Ishikawa (cell line): ENCODE measurements at regions not wholly inside any gene's neighbourhood (a gene's known extent, or its start where the extent isn't known, plus 50 kb on each side); places are given as distances from the start of the nearest gene placed in this dataset.

Experiments used
- CEBPB ChIP-seq: IDR thresholded peaks from 2 replicates; pipeline ENCODE4 v1.6.1; 2012
- CREB1 ChIP-seq: IDR thresholded peaks from 2 replicates; pipeline ENCODE4 v1.6.1; 2012; ENCODE audit warnings: low read depth
- EGR1 ChIP-seq: IDR thresholded peaks from 2 replicates; pipeline ENCODE4 v1.6.1; 2012
- EP300 ChIP-seq: IDR thresholded peaks from 2 replicates; pipeline ENCODE4 v1.6.1; 2012; ENCODE audit warnings: borderline replicate concordance
- FOXM1 ChIP-seq: IDR thresholded peaks from 2 replicates; pipeline ENCODE4 v1.6.1; 2012; ENCODE audit warnings: low read depth, borderline replicate concordance
- MAX ChIP-seq: IDR thresholded peaks from 2 replicates; pipeline ENCODE4 v1.6.1; 2012
- NFIC ChIP-seq: IDR thresholded peaks from 2 replicates; pipeline ENCODE4 v1.6.1; 2012
- RAD21 ChIP-seq: IDR thresholded peaks from 2 replicates; pipeline ENCODE4 v1.6.1; 2012; ENCODE audit warnings: low read depth
- REST ChIP-seq: IDR thresholded peaks from 2 replicates; pipeline ENCODE4 v1.6.1; 2012; ENCODE audit warnings: low read depth, mild to moderate bottlenecking
- TAF1 ChIP-seq: IDR thresholded peaks from 2 replicates; pipeline ENCODE4 v1.6.1; 2012; ENCODE audit warnings: low read depth, mild to moderate bottlenecking
- TCF12 ChIP-seq: IDR thresholded peaks from 2 replicates; pipeline ENCODE4 v1.6.1; 2012; ENCODE audit warnings: low read depth
- TEAD4 ChIP-seq: IDR thresholded peaks from 2 replicates; pipeline ENCODE4 v1.6.1; 2012
- USF1 ChIP-seq: IDR thresholded peaks from 2 replicates; pipeline ENCODE4 v1.6.1; 2012
- YY1 ChIP-seq: IDR thresholded peaks from 2 replicates; pipeline ENCODE4 v1.6.1; 2012; ENCODE audit warnings: low read depth
- ZBTB7A ChIP-seq: IDR thresholded peaks from 2 replicates; pipeline ENCODE4 v1.6.1; 2012; ENCODE audit warnings: low read depth

- no peak for TF ChIP-seq EGR1
- no peak for TF ChIP-seq CREB1
- TF ChIP-seq TAF1: no peak
- TF ChIP-seq YY1: no peak
- no peak for TF ChIP-seq REST
- TF ChIP-seq USF1: no peak
- TF ChIP-seq ZBTB7A: no peak
- no peak for TF ChIP-seq RAD21
- TF ChIP-seq FOXM1: no peak
- no peak for TF ChIP-seq CEBPB
- no peak for TF ChIP-seq MAX
Observed at GRCh38 chr18:41561961-41562360, 393.1 kb upstream of the PIK3C3 start.

GRCh38 chr18:41558715-41559114 lies 396.3 kb upstream of the PIK3C3 start:
- TF ChIP-seq MAX (no peak), YY1 (no peak), TEAD4 (no peak), CEBPB (no peak), EGR1 (no peak), REST (no peak), USF1 (no peak), TAF1 (no peak), ZBTB7A (no peak), FOXM1 (no peak), RAD21 (no peak), EP300 (no peak), TCF12 (no peak), CREB1 (no peak), NFIC (no peak)

- no peak for TF ChIP-seq RAD21
- no peak for TF ChIP-seq EGR1
- no peak for TF ChIP-seq CREB1
- TF ChIP-seq ZBTB7A: no peak
Observed at GRCh38 chr18:41553716-41554115, 401.3 kb upstream of the PIK3C3 start.

- TF ChIP-seq FOXM1 (no peak), EP300 (no peak), RAD21 (no peak)
Observed at GRCh38 chr18:41548521-41549260, 406.3 kb upstream of the PIK3C3 start.

GRCh38 chr18:41545091-41545888 lies 409.7 kb upstream of the PIK3C3 start:
- TF ChIP-seq YY1 (no peak), REST (no peak), USF1 (no peak), ZBTB7A (no peak), EGR1 (no peak), TEAD4 (no peak), CREB1 (no peak), NFIC (no peak)
